ENCODE measurements at regions not wholly inside any gene's neighbourhood (a gene's known extent, or its start where the extent isn't known, plus 50 kb on each side); places are given as distances from the start of the nearest gene placed in this dataset.

- DNase-seq (ENCODE audit: low read depth, low spot score) = no peak
Measured at GRCh38 chr17:34172390-34172918, 82.6 kb upstream of the CCL2 start.

GRCh38 chr17:34173241-34173640 lies 81.8 kb upstream of the CCL2 start:
- no peak for DNase-seq (ENCODE audit: low read depth, low spot score)

- no peak for DNase-seq (ENCODE audit: low read depth, low spot score)
Measured at GRCh38 chr17:34174496-34174895, 80.6 kb upstream of the CCL2 start.

- DNase-seq (ENCODE audit: low read depth, low spot score) = no peak
Measured at GRCh38 chr17:34176440-34176839, 78.6 kb upstream of the CCL2 start.

- DNase-seq (ENCODE audit: low read depth, low spot score) = no peak
Measured at GRCh38 chr17:34177642-34178041, 77.4 kb upstream of the CCL2 start.

- no peak for DNase-seq (ENCODE audit: low read depth, low spot score)
Measured at GRCh38 chr17:34178092-34178491, 77.0 kb upstream of the CCL2 start.

- DNase-seq (ENCODE audit: low read depth, low spot score) = no peak
Measured at GRCh38 chr17:34182036-34182803, 72.9 kb upstream of the CCL2 start.

- DNase-seq (ENCODE audit: low read depth, low spot score) = no peak
Measured at GRCh38 chr17:34195987-34196386, 59.1 kb upstream of the CCL2 start.

- DNase-seq (ENCODE audit: low read depth, low spot score) = no peak
Measured at GRCh38 chr17:34198519-34198918, 56.6 kb upstream of the CCL2 start.

GRCh38 chr17:34199454-34199853 lies 55.6 kb upstream of the CCL2 start:
- no peak for DNase-seq (ENCODE audit: low read depth, low spot score)

- DNase-seq (ENCODE audit: low read depth, low spot score) = peak; percentile 61
Measured at GRCh38 chr17:34199932-34200534, 55.1 kb upstream of the CCL2 start.

- no peak for DNase-seq (ENCODE audit: low read depth, low spot score)
Measured at GRCh38 chr17:34201225-34201624, 53.9 kb upstream of the CCL2 start.

- DNase-seq (ENCODE audit: low read depth, low spot score) = no peak
Measured at GRCh38 chr17:34201767-34202166, 53.3 kb upstream of the CCL2 start.

GRCh38 chr17:34203018-34203638 lies 52.0 kb upstream of the CCL2 start:
- no peak for DNase-seq (ENCODE audit: low read depth, low spot score)

GRCh38 chr17:34204402-34204801 lies 50.7 kb upstream of the CCL2 start:
- DNase-seq (ENCODE audit: low read depth, low spot score) = no peak
